ENCODE measurements at regions not wholly inside any gene's neighbourhood (a gene's known extent, or its start where the extent isn't known, plus 50 kb on each side); places are given as distances from the start of the nearest gene placed in this dataset.

DNA sequence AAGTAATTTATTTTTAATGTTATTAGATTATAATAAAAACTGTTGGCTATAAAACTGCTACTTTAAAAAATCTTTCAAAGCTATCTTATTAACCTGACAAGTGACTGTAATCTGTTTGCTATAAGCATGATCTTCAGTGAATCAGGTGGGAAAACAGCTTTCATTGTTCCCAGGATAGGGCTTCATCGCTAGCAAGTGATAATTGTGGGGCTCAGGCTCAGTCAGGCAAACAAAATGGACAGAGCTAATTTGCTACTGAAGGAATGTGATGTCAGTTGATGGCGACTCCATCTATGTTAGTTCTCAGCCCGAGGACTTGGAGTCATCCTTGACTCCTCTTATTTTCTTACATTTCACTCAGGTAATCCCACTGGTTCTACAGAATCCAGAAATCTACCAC is 125.0 kb downstream of the RASSF10 start:
- TF ChIP-seq TAF1 (IDR thresholded peaks at IDR 0.05; ENCODE audit: borderline replicate concordance, insufficient read depth, low read length): no peak
- no peak for TF ChIP-seq POLR2AphosphoS5 (IDR thresholded peaks at IDR 0.05; ENCODE audit: low read depth, low read length)
